GM08714 (cell line): ENCODE measurements at regions not wholly inside any gene's neighbourhood (a gene's known extent, or its start where the extent isn't known, plus 50 kb on each side); places are given as distances from the start of the nearest gene placed in this dataset.
A peak's percentile ranks its signal among the peaks of the same experiment; 100 is the strongest.
"Not testable (repeated sequence)": the region's sequence is repeated elsewhere in the genome, so short reads cannot be mapped to it uniquely, and the experiment has no call there.

Experiments
- H3K4me3 ChIP-seq: fragments of 200-500 bp; sonication (Bioruptor generic); 2 replicates; pipeline ENCODE4 v1.5.1; 2014; ENCODE audit warnings: mild to moderate bottlenecking, low read length, inconsistent platforms
- ZNF274 ChIP-seq: IDR thresholded peaks from 2 replicates; pipeline ENCODE4 v1.6.1; 2012; ENCODE audit warnings: mild to moderate bottlenecking, low read depth, low read length

GRCh38 chr13:50494138-50494537 is 349.4 kb downstream of the DLEU7 start:
- no peak for TF ChIP-seq ZNF274
- no peak overlapping the region for H3K4me3 ChIP-seq

GRCh38 chr13:50503212-50503611 is 340.3 kb downstream of the DLEU7 start:
- not testable (repeated sequence) for H3K4me3 ChIP-seq

GRCh38 chr13:50509167-50509566 is 334.3 kb downstream of the DLEU7 start:
- no peak for TF ChIP-seq ZNF274
- H3K4me3 ChIP-seq: no peak overlapping the region

GRCh38 chr13:50509771-50510441 is 333.6 kb downstream of the DLEU7 start:
- TF ChIP-seq ZNF274: no peak
- no peak overlapping the region for H3K4me3 ChIP-seq

- not testable (repeated sequence) for H3K4me3 ChIP-seq
These were observed 332.5 kb downstream of the DLEU7 start for GRCh38 chr13:50510885-50511545.

- H3K4me3 ChIP-seq: peak overlapping the region; percentile 46; the same call in 1 of the 2 replicates
These were observed 331.6 kb downstream of the DLEU7 start for GRCh38 chr13:50511877-50512341.

GRCh38 chr13:50512474-50513299 is 330.8 kb downstream of the DLEU7 start:
- H3K4me3 ChIP-seq: peak overlapping the region; percentile 46; the same call in 1 of the 2 replicates
- TF ChIP-seq ZNF274: no peak

More at GRCh38 chr13:50511877-50512341, 331.6 kb downstream of the DLEU7 start:
- no peak for TF ChIP-seq ZNF274

GRCh38 chr13:50513300-50513877 is 330.1 kb downstream of the DLEU7 start:
- TF ChIP-seq ZNF274: no peak
- no peak overlapping the region for H3K4me3 ChIP-seq

- no peak overlapping the region for H3K4me3 ChIP-seq
- TF ChIP-seq ZNF274: no peak
These were observed 329.2 kb downstream of the DLEU7 start for GRCh38 chr13:50514249-50514648.

- TF ChIP-seq ZNF274: no peak
These were observed 325.4 kb downstream of the DLEU7 start for GRCh38 chr13:50518131-50518530.

GRCh38 chr13:50518781-50519201 is 324.7 kb downstream of the DLEU7 start:
- H3K4me3 ChIP-seq: no peak overlapping the region
- no peak for TF ChIP-seq ZNF274

More at GRCh38 chr13:50518131-50518530, 325.4 kb downstream of the DLEU7 start:
- no peak overlapping the region for H3K4me3 ChIP-seq

GRCh38 chr13:50519866-50520265 is 323.6 kb downstream of the DLEU7 start:
- no peak overlapping the region for H3K4me3 ChIP-seq
- TF ChIP-seq ZNF274: no peak

- TF ChIP-seq ZNF274: no peak
- no peak overlapping the region for H3K4me3 ChIP-seq
These were observed 322.3 kb downstream of the DLEU7 start for GRCh38 chr13:50521006-50521830.

- H3K4me3 ChIP-seq: no peak overlapping the region
- TF ChIP-seq ZNF274: no peak
These were observed 321.7 kb downstream of the DLEU7 start for GRCh38 chr13:50521831-50522149.
